Testis (tissue), 2 donors: ENCODE measurements at regions not wholly inside any gene's neighbourhood (a gene's known extent, or its start where the extent isn't known, plus 50 kb on each side); places are given as distances from the start of the nearest gene placed in this dataset.

Source experiments
- POLR2A ChIP-seq: fragments of 450-650 bp; IDR thresholded peaks from one replicate; pipeline ENCODE4 v1.6.1; 2017; ENCODE audit warnings: antibody characterized with exemption, mild to moderate bottlenecking, moderate library complexity
- TF ChIP-seq, protein P1 (sequence below), 3 experiments: fragments of 450-650 bp in 2 of 3; fragments of 200-600 bp in 1 of 3; sonication (generic) in 1 of 3; IDR thresholded peaks; one replicate each; pipeline ENCODE4 v1.5.1; 2016 to 2019; ENCODE audit warnings: antibody characterized with exemption in 3 of 3, mild to moderate bottlenecking in 2 of 3, moderate library complexity in 1 of 3

DNA sequence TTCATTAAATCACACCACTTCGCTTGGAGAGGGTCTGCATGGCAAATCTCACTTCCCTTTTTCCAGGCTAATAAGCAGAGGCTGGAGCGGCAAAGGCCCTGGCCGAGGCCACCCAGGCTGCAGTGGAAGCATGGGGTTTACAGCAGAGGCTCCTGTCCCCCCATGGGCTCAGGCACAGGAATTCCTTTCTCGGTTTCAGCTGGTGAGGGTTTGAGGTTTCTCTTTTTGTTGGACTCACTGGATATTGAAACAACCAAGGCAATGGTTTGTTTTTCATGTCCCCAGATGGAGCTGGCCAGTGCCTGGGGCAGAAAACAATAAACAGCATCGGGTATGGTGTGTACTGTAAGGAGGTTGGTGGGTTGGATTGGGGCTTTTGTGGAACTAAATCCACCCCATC lies 175.6 kb upstream of the RASGRP1 start:
- no peak for TF ChIP-seq POLR2A
- TF ChIP-seq, protein P1, sequence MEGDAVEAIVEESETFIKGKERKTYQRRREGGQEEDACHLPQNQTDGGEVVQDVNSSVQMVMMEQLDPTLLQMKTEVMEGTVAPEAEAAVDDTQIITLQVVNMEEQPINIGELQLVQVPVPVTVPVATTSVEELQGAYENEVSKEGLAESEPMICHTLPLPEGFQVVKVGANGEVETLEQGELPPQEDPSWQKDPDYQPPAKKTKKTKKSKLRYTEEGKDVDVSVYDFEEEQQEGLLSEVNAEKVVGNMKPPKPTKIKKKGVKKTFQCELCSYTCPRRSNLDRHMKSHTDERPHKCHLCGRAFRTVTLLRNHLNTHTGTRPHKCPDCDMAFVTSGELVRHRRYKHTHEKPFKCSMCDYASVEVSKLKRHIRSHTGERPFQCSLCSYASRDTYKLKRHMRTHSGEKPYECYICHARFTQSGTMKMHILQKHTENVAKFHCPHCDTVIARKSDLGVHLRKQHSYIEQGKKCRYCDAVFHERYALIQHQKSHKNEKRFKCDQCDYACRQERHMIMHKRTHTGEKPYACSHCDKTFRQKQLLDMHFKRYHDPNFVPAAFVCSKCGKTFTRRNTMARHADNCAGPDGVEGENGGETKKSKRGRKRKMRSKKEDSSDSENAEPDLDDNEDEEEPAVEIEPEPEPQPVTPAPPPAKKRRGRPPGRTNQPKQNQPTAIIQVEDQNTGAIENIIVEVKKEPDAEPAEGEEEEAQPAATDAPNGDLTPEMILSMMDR (IDR thresholded peaks at IDR 0.05) = no peak
